Gastroesophageal sphincter (tissue), 4 donors: ENCODE measurements at regions not wholly inside any gene's neighbourhood (a gene's known extent, or its start where the extent isn't known, plus 50 kb on each side); places are given as distances from the start of the nearest gene placed in this dataset.
A peak's percentile ranks its signal among the peaks of the same experiment; 100 is the strongest.

ENCODE experiments used
- ATAC-seq: fragments of 150-250 bp; one replicate; pipeline ENCODE4 v1.9.1; 2016; ENCODE audit warnings: mild to moderate bottlenecking, moderate library complexity
- H3K27ac ChIP-seq, 4 donors: fragments of 200-600 bp; sonication (generic) in 3 of 4; 1 replicate in 3 of 4; 2 replicates in 1 of 4; pipeline ENCODE4 v1.5.1; 2016 to 2019
- H3K27me3 ChIP-seq: fragments of 200-600 bp; sonication (generic); one replicate; pipeline ENCODE4 v1.5.1; 2019
- H3K36me3 ChIP-seq, 2 donors: fragments of 200-600 bp; sonication (generic); one replicate each; pipeline ENCODE4 v1.5.1; 2019; ENCODE audit warnings: control low read depth in 1 of 2
- H3K4me1 ChIP-seq, 3 donors: fragments of 200-600 bp; sonication (generic); 1 replicate in 2 of 3; 2 replicates in 1 of 3; pipeline ENCODE4 v1.5.1; 2016 to 2019; ENCODE audit warnings: control low read depth in 2 of 3
- H3K4me3 ChIP-seq, 2 donors: fragments of 200-600 bp; sonication (generic); one replicate each; pipeline ENCODE4 v1.5.1; 2019; ENCODE audit warnings: mild to moderate bottlenecking in 1 of 2, moderate library complexity in 1 of 2
- H3K9me3 ChIP-seq, 3 donors: fragments of 200-600 bp; sonication (generic); one replicate each; pipeline ENCODE4 v1.5.1; 2017 to 2019; ENCODE audit warnings: control low read depth in 2 of 3
- CTCF ChIP-seq, 4 experiments: fragments of 200-600 bp in 2 of 4; fragments of 450-650 bp in 2 of 4; sonication (generic) in 1 of 4; IDR thresholded peaks; one replicate each; pipeline ENCODE4 v1.5.1; 2017 to 2019; ENCODE audit warnings: antibody characterized with exemption in 4 of 4, mild to moderate bottlenecking in 2 of 4, moderate library complexity in 2 of 4
- EP300 ChIP-seq: sonication (generic); formaldehyde crosslinking; IDR thresholded peaks from one replicate; pipeline ENCODE4 v1.6.1; 2017; ENCODE audit warnings: antibody characterized with exemption, mild to moderate bottlenecking
- POLR2A ChIP-seq, 2 donors: fragments of 450-650 bp; IDR thresholded peaks; one replicate each; pipeline ENCODE4 v1.6.1; 2017; ENCODE audit warnings: antibody characterized with exemption in 2 of 2, mild to moderate bottlenecking in 2 of 2, moderate library complexity in 1 of 2
- POLR2AphosphoS5 ChIP-seq: sonication (generic); formaldehyde crosslinking; IDR thresholded peaks from one replicate; pipeline ENCODE4 v1.6.1; 2017; ENCODE audit warnings: antibody characterized with exemption
- WGBS, 2 donors: methylation state at CpG; one replicate each; pipeline ENCODE4 v1.1.5; 2018; ENCODE audit warnings: low coverage in 1 of 2; 5-methylcytosine and 5-hydroxymethylcytosine counted together

- H3K36me3 ChIP-seq = no peaks in the 10 kb centered on the region
- peaks cover 0 to 8% (median 0%) of the 10 kb centered on the region in 3 donors for H3K9me3 ChIP-seq
- 72 to 79% methylated on average over 13 to 15 of the region's 24 CpGs for WGBS, 2 donors
- peaks cover 0 to 10% (median 0%) of the 10 kb centered on the region in 3 donors for H3K4me1 ChIP-seq
- no peak for ATAC-seq
- no peak overlapping the region for H3K27ac ChIP-seq
- H3K4me3 ChIP-seq = no peak overlapping the region
- TF ChIP-seq POLR2A (IDR thresholded peaks at IDR 0.05) (no peak), CTCF (IDR thresholded peaks at IDR 0.05) (no peak), POLR2AphosphoS5 (no peak), EP300 (no peak)
- no peaks in the 10 kb centered on the region for H3K27me3 ChIP-seq
These were observed 83.9 kb upstream of the FGFR2 start for GRCh38 chr10:121681997-121682687.

GRCh38 chr10:121680879-121681655 is 82.8 kb upstream of the FGFR2 start:
- WGBS, 2 donors = 20 to 32% methylated on average over 3 of the region's 9 CpGs
- Histone ChIP-seq H3K9me3 (peaks cover 0 to 8% (median 0%) of the 10 kb centered on the region in 3 donors), H3K27me3 (no peaks in the 10 kb centered on the region), H3K27ac (peak overlapping the region in 3 of 4 donors; percentile 54 to 62 (median 55)), H3K4me3 (no peak overlapping the region), H3K4me1 (peaks cover 0 to 20% (median 0%) of the 10 kb centered on the region in 3 donors), H3K36me3 (no peaks in the 10 kb centered on the region)
- no peak for ATAC-seq
- TF ChIP-seq EP300 = no peak
- TF ChIP-seq CTCF (IDR thresholded peaks at IDR 0.05) = no peak
- TF ChIP-seq POLR2AphosphoS5 = no peak
- no peak for TF ChIP-seq POLR2A (IDR thresholded peaks at IDR 0.05)

GRCh38 chr10:121679916-121680315 is 81.7 kb upstream of the FGFR2 start:
- no peak for ATAC-seq
- TF ChIP-seq POLR2A (IDR thresholded peaks at IDR 0.05) (no peak), POLR2AphosphoS5 (no peak), EP300 (no peak), CTCF (IDR thresholded peaks at IDR 0.05) (no peak)
- whole genome bisulfite sequencing, 2 donors = 82 to 84% methylated on average over 4 of the region's 4 CpGs
- Histone ChIP-seq H3K4me1 (peaks cover 0 to 23% (median 0%) of the 10 kb centered on the region in 3 donors), H3K9me3 (peaks cover 0 to 12% (median 0%) of the 10 kb centered on the region in 3 donors), H3K27me3 (no peaks in the 10 kb centered on the region), H3K27ac (peak overlapping the region in 1 of 4 donors; percentile 62), H3K4me3 (no peak overlapping the region), H3K36me3 (no peaks in the 10 kb centered on the region)

- H3K9me3 ChIP-seq = peaks cover 0 to 16% (median 0%) of the 10 kb centered on the region in 3 donors
- H3K4me3 ChIP-seq = no peak overlapping the region
- 91% methylated on average over 1 of the region's 2 CpGs; no CpG with 5 or more reads in 1 of the 2 donors for WGBS, 2 donors
- ATAC-seq = no peak
- H3K36me3 ChIP-seq = no peaks in the 10 kb centered on the region
- TF ChIP-seq CTCF (IDR thresholded peaks at IDR 0.05) (no peak), POLR2A (IDR thresholded peaks at IDR 0.05) (no peak), EP300 (no peak), POLR2AphosphoS5 (no peak)
- no peaks in the 10 kb centered on the region for H3K27me3 ChIP-seq
- no peak overlapping the region for H3K27ac ChIP-seq
- H3K4me1 ChIP-seq = peaks cover 0 to 23% (median 0%) of the 10 kb centered on the region in 3 donors
These were observed 80.5 kb upstream of the FGFR2 start for GRCh38 chr10:121678631-121679174.
